ENCODE measurements at regions not wholly inside any gene's neighbourhood (a gene's known extent, or its start where the extent isn't known, plus 50 kb on each side); places are given as distances from the start of the nearest gene placed in this dataset.

GRCh38 chr3:193964517-193964880 lies 171.4 kb upstream of the HES1 start:
- Histone ChIP-seq H3K9me2 (ENCODE audit: insufficient read depth) (no peaks in the 10 kb centered on the region), H4K20me1 (ENCODE audit: insufficient read depth) (no peaks in the 10 kb centered on the region), H2AFZ (ENCODE audit: low read depth, low read length, poor library complexity, severe bottlenecking) (no peak overlapping the region), H3K4me2 (ENCODE audit: low read length) (no peak overlapping the region), H3K79me2 (ENCODE audit: insufficient read depth, low read length) (no peaks in the 10 kb centered on the region), H3K4me1 (ENCODE audit: control insufficient read depth in 1 of 2, insufficient read depth in 2 of 2, low read length in 2 of 2) (peaks cover 0 to 4% of the 10 kb centered on the region in 2 experiments; a peak in 1 of 4 replicates), H3K36me3 (ENCODE audit: control insufficient read depth in 1 of 2, insufficient read depth in 2 of 2, low read length in 2 of 2) (no peaks in the 10 kb centered on the region), H3K9ac (ENCODE audit: low read length) (no peak overlapping the region), H3K9me3 (ENCODE audit: control insufficient read depth in 1 of 2, insufficient read depth in 1 of 2, low read depth in 1 of 2, low read length in 2 of 2) (no peaks in the 10 kb centered on the region), H3K27me3 (ENCODE audit: insufficient read depth, low read length) (no peaks in the 10 kb centered on the region), H3K27ac (ENCODE audit: low read depth, low read length) (no peak overlapping the region), H3K4me3 (replicated peaks in 1 of 2; ENCODE audit: low read depth in 1 of 2, low read length in 2 of 2) (no peak overlapping the region)
- intact Hi-C loops (cut with micrococcal nuclease) = no loop called here
- DNase-seq (ENCODE audit: low read depth, low spot score) (no peak), ATAC-seq (no peak)
- CTCF ChIA-PET = no interaction called here
- TF ChIP-seq POLR2A (IDR thresholded peaks at IDR 0.05; ENCODE audit: borderline replicate concordance, extremely low read depth, insufficient read depth, insufficient read length) (no peak), EGR1 (IDR thresholded peaks at IDR 0.05; ENCODE audit: low read depth) (no peak), MAX (IDR thresholded peaks at IDR 0.05) (no peak), SRF (IDR thresholded peaks at IDR 0.05; ENCODE audit: low read depth) (no peak), POLR2AphosphoS5 (IDR thresholded peaks at IDR 0.05; ENCODE audit: low read depth, low read length) (no peak), ATF3 (IDR thresholded peaks at IDR 0.05) (no peak), EZH2 (IDR thresholded peaks at IDR 0.05) (no peak), RAD21 (IDR thresholded peaks at IDR 0.05; ENCODE audit: low read depth) (no peak), ZBTB33 (IDR thresholded peaks at IDR 0.05; ENCODE audit: extremely low read depth, insufficient replicate concordance, low read length) (no peak), CEBPB (IDR thresholded peaks at IDR 0.05; ENCODE audit: low read depth) (no peak), TCF7L2 (IDR thresholded peaks at IDR 0.05; ENCODE audit: borderline replicate concordance, extremely low read depth, insufficient read depth, insufficient read length) (no peak), ELF1 (IDR thresholded peaks at IDR 0.05; ENCODE audit: borderline replicate concordance, low read depth) (no peak), JUND (IDR thresholded peaks at IDR 0.05) (no peak), ZFX (IDR thresholded peaks at IDR 0.05) (no peak), CTCF (IDR thresholded peaks at IDR 0.05 in 2 of 3, conservative IDR thresholded peaks at IDR 0.05 in 1 of 3; ENCODE audit: borderline replicate concordance in 1 of 3, insufficient read depth in 1 of 3, low read depth in 2 of 3, low read length in 2 of 3) (no peak), ZNF274 (IDR thresholded peaks at IDR 0.05; ENCODE audit: low read depth, low read length) (no peak), EZH2phosphoT487 (IDR thresholded peaks at IDR 0.05; ENCODE audit: borderline replicate concordance) (no peak), YY1 (IDR thresholded peaks at IDR 0.05; ENCODE audit: extremely low read depth, insufficient replicate concordance, low read depth, low read length) (no peak), SIN3A (IDR thresholded peaks at IDR 0.05; ENCODE audit: low read depth) (no peak)
- RAD21 ChIA-PET (ENCODE audit: low non-redundant PET in 1 of 2, low total read pairs in 2 of 2, uncharacterized antibody in 2 of 2, unreplicated experiment in 2 of 2) = no interaction called here
- POLR2A ChIA-PET = no interaction called here
- BruUV-seq (replicated peaks) = no TSS peak
